Left forelimb (tissue), 1 donor: ENCODE measurements at regions not wholly inside any gene's neighbourhood (a gene's known extent, or its start where the extent isn't known, plus 50 kb on each side); places are given as distances from the start of the nearest gene placed in this dataset.

ENCODE experiments used
- DNase-seq: peaks from one replicate; pipeline ENCODE4 v3.0.0-alpha.2; 2018; ENCODE audit warnings: low spot score

GRCh38 chr13:78228211-78228610, 309.6 kb upstream of the EDNRB start:
- DNase-seq: no peak

DNA sequence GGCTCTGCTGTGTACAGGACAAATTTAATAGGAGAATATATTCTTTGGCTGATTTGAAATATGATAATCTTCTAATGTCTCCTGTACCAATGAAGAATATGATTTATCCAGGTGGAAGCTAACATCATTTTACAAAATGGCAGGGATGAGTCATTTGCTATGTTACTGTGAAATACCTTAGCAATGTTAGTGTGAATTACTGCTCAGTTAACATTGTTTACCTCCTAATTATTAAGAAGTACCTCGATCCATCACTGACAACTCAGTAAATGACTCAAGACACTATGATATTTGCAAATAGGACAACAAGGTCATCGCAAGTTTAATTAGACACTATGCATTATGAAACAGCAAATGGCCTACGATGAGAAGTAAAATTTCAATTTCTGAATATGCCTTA, 309.1 kb upstream of the EDNRB start:
- DNase-seq: no peak

GRCh38 chr13:78215458-78216108, 297.0 kb upstream of the EDNRB start:
- DNase-seq: no peak

DNA sequence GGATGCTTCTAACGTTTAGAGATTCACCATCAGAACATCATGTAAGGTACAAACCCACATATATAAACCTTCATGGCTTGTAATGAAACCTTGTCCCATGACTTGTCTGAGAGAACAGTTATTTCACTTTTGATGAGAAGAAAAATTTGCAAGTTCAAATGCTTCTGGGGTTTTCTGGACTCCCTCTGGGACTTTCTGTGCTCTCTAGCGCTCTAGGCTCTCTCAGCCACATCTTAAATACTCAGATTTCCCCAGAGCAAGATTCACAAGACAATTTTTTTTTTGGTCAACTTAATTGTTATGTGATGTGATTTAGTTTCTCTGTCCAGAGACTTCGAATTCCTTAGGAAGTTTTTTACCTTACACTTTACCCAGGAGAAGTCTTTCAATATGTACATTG, 282.8 kb upstream of the EDNRB start:
- DNase-seq: no peak

GRCh38 chr13:78198821-78199220, 280.2 kb upstream of the EDNRB start:
- no peak for DNase-seq

- no peak for DNase-seq
These were observed 279.8 kb upstream of the EDNRB start for GRCh38 chr13:78198419-78198818.

- DNase-seq: no peak
These were observed 278.6 kb upstream of the EDNRB start for GRCh38 chr13:78197231-78197630.

DNA sequence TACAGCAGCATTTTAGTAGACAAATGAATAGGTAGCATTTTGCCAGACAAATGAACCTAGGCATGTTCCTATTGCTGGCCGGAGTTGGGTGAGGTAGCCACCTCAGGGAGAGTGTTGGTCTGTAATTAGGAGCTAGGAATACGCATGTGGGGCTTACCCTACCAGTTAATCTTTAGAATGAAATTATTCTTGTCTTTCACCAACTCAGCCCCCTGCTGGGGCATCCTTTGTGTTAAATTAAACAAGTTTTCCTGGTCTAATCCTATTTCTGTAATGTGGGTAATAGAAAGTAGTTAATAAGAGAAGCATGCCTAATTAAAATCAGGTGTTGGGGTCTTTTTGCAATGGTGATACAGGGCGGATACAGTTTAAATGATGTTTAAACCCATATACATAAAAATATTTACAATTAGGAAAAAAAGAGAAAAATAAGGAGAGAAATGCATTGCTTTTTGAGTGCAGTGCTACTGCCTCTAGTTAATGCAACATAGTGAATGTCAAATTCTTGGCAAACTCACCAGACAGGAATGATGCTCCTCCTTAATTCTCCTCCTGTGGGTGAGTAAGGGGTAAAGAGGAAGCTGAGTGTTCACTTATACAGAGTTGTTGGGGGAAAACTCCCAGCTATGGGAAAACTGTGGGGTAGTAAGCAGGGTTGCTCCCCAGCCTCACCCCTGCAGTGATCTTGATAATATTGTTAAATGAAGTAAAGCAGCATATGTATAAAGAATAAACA, 276.4 kb upstream of the EDNRB start:
- DNase-seq: no peak

DNA sequence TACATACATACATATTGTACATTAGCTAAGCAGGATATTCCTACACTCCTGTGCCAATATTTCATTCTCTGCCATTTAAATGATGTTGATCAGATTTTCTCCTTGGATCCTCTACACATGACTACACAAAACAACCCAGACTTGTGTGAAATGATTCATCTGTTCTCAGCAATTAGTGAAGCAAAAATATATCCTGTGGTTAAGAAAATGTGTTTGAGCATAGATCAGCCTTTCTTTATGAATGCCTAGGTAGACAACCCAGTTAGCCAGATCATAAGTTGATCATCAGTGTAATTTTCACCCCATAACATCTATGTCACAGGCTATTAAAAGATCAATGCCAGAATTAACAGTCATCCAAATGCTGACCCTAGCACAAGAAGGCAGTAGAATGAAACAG, 275.2 kb upstream of the EDNRB start:
- DNase-seq: no peak

GRCh38 chr13:78192716-78193115, 274.1 kb upstream of the EDNRB start:
- DNase-seq: no peak

GRCh38 chr13:78190296-78190695, 271.7 kb upstream of the EDNRB start:
- no peak for DNase-seq

DNA sequence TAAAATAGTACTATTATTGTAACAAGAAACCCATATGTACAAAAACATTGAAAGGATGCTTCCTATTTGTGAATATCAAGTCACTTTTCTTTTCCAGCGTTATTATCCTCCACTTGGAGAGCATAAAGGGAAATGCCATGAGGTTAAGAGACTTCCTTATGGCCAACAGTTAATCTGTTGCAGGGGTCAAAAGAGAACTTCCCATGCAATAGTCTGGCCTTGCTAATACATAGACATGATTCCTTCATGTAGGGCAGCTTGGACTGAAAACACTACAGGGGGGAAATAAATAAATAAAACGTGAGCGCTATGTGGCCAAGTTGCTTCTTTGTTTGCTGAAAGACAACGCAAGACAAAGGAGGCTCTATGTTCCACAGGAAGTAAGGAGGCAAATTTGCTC, 269.1 kb upstream of the EDNRB start:
- no peak for DNase-seq

- DNase-seq: no peak
These were observed 267.1 kb upstream of the EDNRB start for GRCh38 chr13:78185700-78186099.

DNA sequence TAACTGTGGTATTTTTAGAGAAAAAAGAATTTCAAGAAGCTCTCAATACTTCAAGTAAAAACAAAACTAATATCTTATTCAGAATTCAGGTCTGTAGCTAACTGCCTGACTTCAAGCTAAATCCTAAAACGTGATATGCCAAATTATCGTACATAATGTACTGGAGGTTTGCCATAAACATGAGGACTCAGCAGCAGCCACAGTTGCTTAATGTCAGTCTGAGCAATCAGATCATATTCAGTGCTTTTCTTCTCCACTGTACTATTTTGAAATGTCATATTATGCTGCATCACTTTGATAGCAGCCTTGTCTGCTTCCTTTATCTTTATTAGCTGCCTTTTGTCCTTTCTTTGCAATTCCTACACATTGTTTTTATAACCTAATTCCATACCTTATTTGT, 265.1 kb upstream of the EDNRB start:
- DNase-seq: no peak

- DNase-seq: no peak
These were observed 264.2 kb upstream of the EDNRB start for GRCh38 chr13:78182813-78183212.

DNA sequence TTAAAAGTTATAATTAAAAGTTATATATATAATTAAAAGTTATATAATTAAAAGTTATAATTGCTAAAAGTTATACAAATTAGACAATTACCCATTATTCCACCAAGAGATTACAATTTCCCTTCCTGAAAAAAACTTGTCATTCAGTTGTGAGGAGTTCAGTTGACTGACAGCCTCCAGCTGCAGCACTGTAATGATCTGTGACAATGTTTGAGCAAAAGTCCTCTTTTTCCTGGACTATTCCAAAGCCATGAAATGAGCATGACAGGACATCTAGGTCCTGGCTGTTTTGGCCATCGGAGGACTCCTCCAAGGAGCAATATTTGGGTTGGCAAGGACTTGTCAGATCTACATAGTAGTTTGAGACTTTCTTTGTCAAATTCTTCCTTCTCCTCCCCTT, 258.7 kb upstream of the EDNRB start:
- no peak for DNase-seq

GRCh38 chr13:78176880-78177279, 258.2 kb upstream of the EDNRB start:
- no peak for DNase-seq

DNA sequence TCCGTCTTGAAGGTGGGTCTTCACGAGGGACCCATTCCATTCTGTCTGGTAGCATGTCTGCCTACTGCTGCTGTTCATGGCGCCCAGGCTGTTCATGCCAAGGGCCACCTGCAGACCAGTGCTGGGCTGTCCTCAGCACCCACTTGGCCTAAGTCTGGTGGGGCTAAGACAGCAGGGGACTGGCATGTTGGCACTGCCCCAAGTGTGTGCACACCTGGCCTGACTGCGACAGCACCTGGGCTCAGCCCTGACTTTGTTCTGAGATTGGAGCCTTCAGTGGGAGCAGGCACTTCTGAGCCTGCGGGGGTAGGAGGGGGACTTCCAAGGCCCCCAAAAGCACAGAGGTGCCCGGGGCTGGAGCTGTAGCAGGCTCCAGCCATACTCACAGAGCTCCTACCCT, 250.8 kb upstream of the EDNRB start:
- DNase-seq: no peak

GRCh38 chr13:78168981-78169380, 250.3 kb upstream of the EDNRB start:
- no peak for DNase-seq

GRCh38 chr13:78161266-78161665, 242.6 kb upstream of the EDNRB start:
- DNase-seq: no peak

DNA sequence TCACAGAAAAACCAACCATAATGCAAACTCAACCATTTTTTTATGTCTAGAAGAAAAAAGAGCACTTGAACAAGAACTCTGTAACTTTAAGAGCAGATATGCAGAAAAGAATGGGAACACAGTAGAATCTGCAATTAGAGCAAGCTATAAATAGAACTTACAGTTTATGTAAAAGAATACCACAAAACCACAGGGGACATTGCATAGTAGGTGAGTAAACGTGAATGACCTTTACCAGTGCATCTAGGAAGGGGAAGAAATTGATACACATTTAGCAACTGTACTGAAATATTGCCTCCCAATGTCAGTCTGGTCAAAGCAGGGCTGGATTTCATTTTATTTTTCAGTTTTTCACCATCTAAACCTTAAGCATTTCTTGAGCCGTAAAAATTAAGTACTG, 242.2 kb upstream of the EDNRB start:
- DNase-seq: no peak

DNA sequence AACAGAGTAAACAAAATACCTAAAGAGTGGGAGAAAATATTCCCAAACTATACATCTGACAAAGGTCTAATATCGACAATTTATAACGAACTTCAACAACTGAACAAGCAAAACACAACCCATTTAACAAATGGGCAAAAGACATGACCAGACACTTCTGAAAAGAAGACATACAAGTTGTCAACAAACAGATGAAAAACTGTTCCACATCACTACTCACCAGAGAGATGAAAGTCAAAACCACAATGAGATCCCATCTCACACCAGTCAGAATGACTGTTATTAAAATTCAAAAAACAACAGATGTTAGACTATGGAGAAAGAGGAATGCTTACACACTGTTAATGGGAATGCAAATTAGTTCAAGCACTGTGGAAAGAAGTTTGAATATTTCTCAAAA, 233.8 kb upstream of the EDNRB start:
- DNase-seq: no peak

DNA sequence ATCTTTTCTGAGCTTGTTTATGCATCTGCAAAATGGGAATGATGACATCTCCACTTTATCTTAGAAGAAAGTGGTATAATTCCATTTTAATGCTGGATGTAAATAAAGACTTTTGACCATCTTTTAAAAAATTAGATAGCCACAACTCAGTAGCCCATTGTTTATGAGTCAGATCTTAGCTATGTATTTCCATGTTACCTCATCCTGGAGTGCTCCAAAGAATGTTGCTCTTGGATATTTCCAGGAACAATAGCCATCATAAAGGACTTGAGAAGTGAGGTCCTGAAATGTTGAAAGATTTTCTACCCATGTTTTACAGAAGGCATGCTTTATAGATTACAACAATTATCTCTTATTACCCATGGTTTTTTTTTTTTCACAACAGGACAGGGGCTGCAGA, 229.3 kb upstream of the EDNRB start:
- no peak for DNase-seq

- no peak for DNase-seq
These were observed 226.6 kb upstream of the EDNRB start for GRCh38 chr13:78145276-78145675.
